HAP-1 (cell line): ENCODE measurements at regions not wholly inside any gene's neighbourhood (a gene's known extent, or its start where the extent isn't known, plus 50 kb on each side); places are given as distances from the start of the nearest gene placed in this dataset.

Experiments
- DNase-seq, 2 experiments: peaks; one replicate each; pipeline ENCODE4 v3.0.0-alpha.2; 2016 to 2020; ENCODE audit warnings: low spot score in 2 of 2
- H3K27me3 ChIP-seq: fragments of 250-450 bp; sonication (Bioruptor Pico); 2 replicates; pipeline ENCODE4 v1.5.1; 2020; ENCODE audit warnings: low read depth, mild to moderate bottlenecking, moderate library complexity
- H3K36me3 ChIP-seq: fragments of 250-450 bp; sonication (Bioruptor Pico); replicated peaks from 2 replicates; pipeline ENCODE4 v1.5.1; 2020; ENCODE audit warnings: mild to moderate bottlenecking
- H3K4me1 ChIP-seq: fragments of 250-450 bp; sonication (Bioruptor Pico); 2 replicates; pipeline ENCODE4 v1.5.1; 2020; ENCODE audit warnings: mild to moderate bottlenecking
- H3K4me3 ChIP-seq: fragments of 250-450 bp; sonication (Bioruptor Pico); 2 replicates; pipeline ENCODE4 v1.5.1; 2020; ENCODE audit warnings: mild to moderate bottlenecking, moderate library complexity
- H3K9me3 ChIP-seq: fragments of 250-450 bp; sonication (Bioruptor Pico); 2 replicates; pipeline ENCODE4 v1.5.1; 2020; ENCODE audit warnings: mild to moderate bottlenecking, moderate library complexity
- in situ Hi-C: fragments of 300-500 bp; cut with MboI; formaldehyde crosslinking; loops from 3 replicates; pipeline ENCODE4 v1.14.3; 2020; ENCODE audit warnings: low sequenced_read_pairs, inconsistent platforms, mixed read lengths

- Histone ChIP-seq H3K9me3 (no peaks in the 10 kb centered on the region), H3K4me3 (no peak overlapping the region), H3K27me3 (peaks cover 3% of the 10 kb centered on the region; the same call in 1 of the 2 replicates), H3K4me1 (no peaks in the 10 kb centered on the region; the same call in 1 of the 2 replicates), H3K36me3 (no peaks in the 10 kb centered on the region)
- in situ Hi-C loops = no loop called here
- DNase-seq = no peak
Measured at GRCh38 chr13:106118996-106119395, 416.5 kb downstream of the EFNB2 start.

- DNase-seq = no peak
- H3K36me3 ChIP-seq = no peaks in the 10 kb centered on the region
Measured at GRCh38 chr13:106118050-106118449, 417.4 kb downstream of the EFNB2 start.

GRCh38 chr13:106117640-106118039, 417.8 kb downstream of the EFNB2 start:
- Histone ChIP-seq H3K27me3 (peaks cover 3% of the 10 kb centered on the region; the same call in 1 of the 2 replicates), H3K4me1 (no peaks in the 10 kb centered on the region; the same call in 1 of the 2 replicates), H3K36me3 (no peaks in the 10 kb centered on the region), H3K4me3 (no peak overlapping the region), H3K9me3 (no peaks in the 10 kb centered on the region)
- no peak for DNase-seq
- in situ Hi-C loops = no loop called here

More at GRCh38 chr13:106118050-106118449, 417.4 kb downstream of the EFNB2 start:
- in situ Hi-C loops = no loop called here
- Histone ChIP-seq H3K9me3 (no peaks in the 10 kb centered on the region), H3K4me3 (no peak overlapping the region), H3K4me1 (no peaks in the 10 kb centered on the region; the same call in 1 of the 2 replicates), H3K27me3 (peaks cover 3% of the 10 kb centered on the region; the same call in 1 of the 2 replicates)

- in situ Hi-C loops = no loop called here
- H3K4me1 ChIP-seq = no peaks in the 10 kb centered on the region; the same call in 1 of the 2 replicates
- DNase-seq = no peak
Measured at GRCh38 chr13:106117035-106117434, 418.4 kb downstream of the EFNB2 start.

GRCh38 chr13:106115081-106115480, 420.4 kb downstream of the EFNB2 start:
- H3K27me3 ChIP-seq = peaks cover 3% of the 10 kb centered on the region; the same call in 1 of the 2 replicates
- H3K4me3 ChIP-seq = no peak overlapping the region
- in situ Hi-C loops = no loop called here
- H3K9me3 ChIP-seq = no peaks in the 10 kb centered on the region
- H3K36me3 ChIP-seq = no peaks in the 10 kb centered on the region
- DNase-seq = no peak
- H3K4me1 ChIP-seq = no peaks in the 10 kb centered on the region; the same call in 1 of the 2 replicates

More at GRCh38 chr13:106117035-106117434, 418.4 kb downstream of the EFNB2 start:
- H3K27me3 ChIP-seq = peaks cover 3% of the 10 kb centered on the region; the same call in 1 of the 2 replicates
- no peaks in the 10 kb centered on the region for H3K9me3 ChIP-seq
- H3K4me3 ChIP-seq = no peak overlapping the region
- H3K36me3 ChIP-seq = no peaks in the 10 kb centered on the region

- DNase-seq = no peak
- Histone ChIP-seq H3K4me1 (no peaks in the 10 kb centered on the region; the same call in 1 of the 2 replicates), H3K27me3 (peaks cover 3% of the 10 kb centered on the region; the same call in 1 of the 2 replicates), H3K36me3 (no peaks in the 10 kb centered on the region), H3K4me3 (no peak overlapping the region), H3K9me3 (no peaks in the 10 kb centered on the region)
- in situ Hi-C loops = no loop called here
Measured at GRCh38 chr13:106113796-106114195, 421.7 kb downstream of the EFNB2 start.

- Histone ChIP-seq H3K9me3 (no peaks in the 10 kb centered on the region), H3K4me1 (no peaks in the 10 kb centered on the region; the same call in 1 of the 2 replicates), H3K4me3 (no peak overlapping the region), H3K27me3 (no peaks in the 10 kb centered on the region; the same call in 1 of the 2 replicates), H3K36me3 (no peaks in the 10 kb centered on the region)
- in situ Hi-C loops = no loop called here
- no peak for DNase-seq
Measured at GRCh38 chr13:106112191-106112590, 423.3 kb downstream of the EFNB2 start.

- no peaks in the 10 kb centered on the region for H3K4me1 ChIP-seq
- DNase-seq = no peak
- in situ Hi-C loops = no loop called here
Measured at GRCh38 chr13:106110241-106110855, 425.1 kb downstream of the EFNB2 start.

GRCh38 chr13:106109391-106109791, 426.1 kb downstream of the EFNB2 start:
- H3K27me3 ChIP-seq = no peaks in the 10 kb centered on the region
- no peaks in the 10 kb centered on the region for H3K9me3 ChIP-seq
- no peaks in the 10 kb centered on the region for H3K36me3 ChIP-seq
- H3K4me1 ChIP-seq = no peaks in the 10 kb centered on the region
- in situ Hi-C loops = no loop called here
- H3K4me3 ChIP-seq = no peak overlapping the region
- no peak for DNase-seq

More at GRCh38 chr13:106110241-106110855, 425.1 kb downstream of the EFNB2 start:
- Histone ChIP-seq H3K36me3 (no peaks in the 10 kb centered on the region), H3K9me3 (no peaks in the 10 kb centered on the region), H3K4me3 (no peak overlapping the region), H3K27me3 (no peaks in the 10 kb centered on the region; the same call in 1 of the 2 replicates)

GRCh38 chr13:106108346-106108745, 427.1 kb downstream of the EFNB2 start:
- Histone ChIP-seq H3K36me3 (no peaks in the 10 kb centered on the region), H3K9me3 (no peaks in the 10 kb centered on the region), H3K4me1 (no peaks in the 10 kb centered on the region), H3K27me3 (no peaks in the 10 kb centered on the region), H3K4me3 (no peak overlapping the region)
- no peak for DNase-seq
- in situ Hi-C loops = no loop called here

GRCh38 chr13:106107061-106107460, 428.4 kb downstream of the EFNB2 start:
- Histone ChIP-seq H3K4me1 (no peaks in the 10 kb centered on the region), H3K4me3 (no peak overlapping the region), H3K9me3 (no peaks in the 10 kb centered on the region), H3K36me3 (no peaks in the 10 kb centered on the region), H3K27me3 (no peaks in the 10 kb centered on the region)
- DNase-seq = no peak
- in situ Hi-C loops = no loop called here

GRCh38 chr13:106105153-106105552, 430.3 kb downstream of the EFNB2 start:
- Histone ChIP-seq H3K4me3 (no peak overlapping the region), H3K27me3 (no peaks in the 10 kb centered on the region), H3K4me1 (peaks cover 13% of the 10 kb centered on the region), H3K9me3 (no peaks in the 10 kb centered on the region), H3K36me3 (no peaks in the 10 kb centered on the region)
- DNase-seq = no peak
- in situ Hi-C loops = no loop called here

GRCh38 chr13:106104281-106104901, 431.1 kb downstream of the EFNB2 start:
- Histone ChIP-seq H3K4me3 (no peak overlapping the region), H3K4me1 (peaks cover 21% of the 10 kb centered on the region), H3K27me3 (no peaks in the 10 kb centered on the region), H3K36me3 (no peaks in the 10 kb centered on the region), H3K9me3 (no peaks in the 10 kb centered on the region)
- in situ Hi-C loops = no loop called here
- no peak for DNase-seq

- Histone ChIP-seq H3K9me3 (no peaks in the 10 kb centered on the region), H3K36me3 (no peaks in the 10 kb centered on the region), H3K4me3 (no peak overlapping the region), H3K4me1 (peaks cover 22% of the 10 kb centered on the region), H3K27me3 (no peaks in the 10 kb centered on the region)
- no peak for DNase-seq
- in situ Hi-C loops = no loop called here
Measured at GRCh38 chr13:106103779-106104178, 431.7 kb downstream of the EFNB2 start.
